ENCODE measurements at regions not wholly inside any gene's neighbourhood (a gene's known extent, or its start where the extent isn't known, plus 50 kb on each side); places are given as distances from the start of the nearest gene placed in this dataset.

DNA sequence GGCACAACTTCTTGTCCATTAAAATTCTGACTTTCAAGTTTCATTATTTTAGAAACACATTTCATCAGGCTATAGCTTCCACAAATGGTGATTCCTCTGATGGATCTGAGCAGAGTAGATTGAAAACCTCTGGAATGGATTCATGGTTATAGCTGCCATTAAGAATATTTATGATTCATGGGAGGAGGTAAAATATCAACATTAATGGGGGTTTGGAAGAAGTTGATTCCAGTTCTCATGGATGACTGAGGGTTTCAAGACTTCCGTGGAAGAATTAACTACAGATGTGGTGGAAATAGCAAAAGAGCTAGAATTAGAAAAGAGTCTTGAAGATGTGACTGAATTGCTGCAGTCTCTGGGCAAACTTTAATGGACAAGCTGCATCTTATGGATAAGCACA is 797.4 kb downstream of the SUCLG1 start:
- WGBS = 98% methylated on average over 1 of the region's 1 CpG
- Histone ChIP-seq H3K4me3 (ENCODE audit: low read length) (no peak overlapping the region), H3K4me1 (ENCODE audit: insufficient read depth, low read length) (no peaks in the 10 kb centered on the region), H3K27me3 (ENCODE audit: insufficient read depth, low read length) (no peaks in the 10 kb centered on the region), H3K9me3 (ENCODE audit: insufficient read depth, low read depth, low read length) (no peaks in the 10 kb centered on the region), H3K36me3 (ENCODE audit: insufficient read depth, low read length) (no peaks in the 10 kb centered on the region), H3K9ac (ENCODE audit: low read depth, low read length) (no peak overlapping the region), H3K27ac (ENCODE audit: low read depth, low read length) (no peak overlapping the region)

GRCh38 chr2:83654091-83654611 is 804.9 kb downstream of the SUCLG1 start:
- no peak overlapping the region for H3K4me3 ChIP-seq (ENCODE audit: low read length)
- H3K4me1 ChIP-seq (ENCODE audit: insufficient read depth, low read length) = no peaks in the 10 kb centered on the region
- WGBS = no CpG with 5 or more reads among the region's 1 CpG
- no peak overlapping the region for H3K9ac ChIP-seq (ENCODE audit: low read depth, low read length)
- no peaks in the 10 kb centered on the region for H3K9me3 ChIP-seq (ENCODE audit: insufficient read depth, low read depth, low read length)
- no peaks in the 10 kb centered on the region for H3K36me3 ChIP-seq (ENCODE audit: insufficient read depth, low read length)
- no peaks in the 10 kb centered on the region for H3K27me3 ChIP-seq (ENCODE audit: insufficient read depth, low read length)
- no peak overlapping the region for H3K27ac ChIP-seq (ENCODE audit: low read depth, low read length)

GRCh38 chr2:83650898-83651297 is 808.2 kb downstream of the SUCLG1 start:
- H3K4me3 ChIP-seq (ENCODE audit: low read length) = no peak overlapping the region
- H3K9ac ChIP-seq (ENCODE audit: low read depth, low read length) = no peak overlapping the region
- 86% methylated on average over 1 of the region's 1 CpG for WGBS
- no peaks in the 10 kb centered on the region for H3K36me3 ChIP-seq (ENCODE audit: insufficient read depth, low read length)
- no peaks in the 10 kb centered on the region for H3K27me3 ChIP-seq (ENCODE audit: insufficient read depth, low read length)
- H3K27ac ChIP-seq (ENCODE audit: low read depth, low read length) = no peak overlapping the region
- H3K4me1 ChIP-seq (ENCODE audit: insufficient read depth, low read length) = no peaks in the 10 kb centered on the region
- H3K9me3 ChIP-seq (ENCODE audit: insufficient read depth, low read depth, low read length) = no peaks in the 10 kb centered on the region

- WGBS = 100% methylated on average over 2 of the region's 2 CpGs
- Histone ChIP-seq H3K4me3 (ENCODE audit: low read length) (no peak overlapping the region), H3K4me1 (ENCODE audit: insufficient read depth, low read length) (no peaks in the 10 kb centered on the region), H3K27ac (ENCODE audit: low read depth, low read length) (no peak overlapping the region), H3K36me3 (ENCODE audit: insufficient read depth, low read length) (no peaks in the 10 kb centered on the region), H3K27me3 (ENCODE audit: insufficient read depth, low read length) (no peaks in the 10 kb centered on the region), H3K9ac (ENCODE audit: low read depth, low read length) (no peak overlapping the region), H3K9me3 (ENCODE audit: insufficient read depth, low read depth, low read length) (no peaks in the 10 kb centered on the region)
Observed at GRCh38 chr2:83650161-83650560, 808.9 kb downstream of the SUCLG1 start.

DNA sequence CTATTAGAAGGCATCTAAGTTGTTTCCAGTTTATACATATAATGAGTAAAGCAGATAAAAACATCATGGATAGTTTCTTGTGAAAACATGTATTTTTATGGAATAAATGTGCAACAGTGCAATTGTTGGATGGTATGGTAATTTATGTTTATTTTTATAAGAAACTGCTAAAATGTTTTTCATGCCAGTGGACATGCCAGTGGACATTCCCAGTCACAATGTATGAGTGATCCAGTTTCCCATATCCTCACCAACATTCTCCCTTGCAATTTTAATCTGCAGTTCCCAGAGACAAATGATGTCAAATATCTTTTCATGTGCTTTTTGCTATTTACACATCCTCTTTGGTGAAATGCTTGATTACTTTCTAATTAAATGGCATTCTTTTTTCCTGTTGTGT is 818.6 kb downstream of the SUCLG1 start:
- H3K27me3 ChIP-seq (ENCODE audit: insufficient read depth, low read length) = no peaks in the 10 kb centered on the region

GRCh38 chr2:83633423-83633822 is 825.7 kb downstream of the SUCLG1 start:
- 91% methylated on average over 2 of the region's 2 CpGs for WGBS
- no peak overlapping the region for H3K9ac ChIP-seq (ENCODE audit: low read depth, low read length)
- H3K27ac ChIP-seq (ENCODE audit: low read depth, low read length) = no peak overlapping the region
- no peaks in the 10 kb centered on the region for H3K4me1 ChIP-seq (ENCODE audit: insufficient read depth, low read length)
- H3K27me3 ChIP-seq (ENCODE audit: insufficient read depth, low read length) = no peaks in the 10 kb centered on the region
- no peaks in the 10 kb centered on the region for H3K9me3 ChIP-seq (ENCODE audit: insufficient read depth, low read depth, low read length)
- no peaks in the 10 kb centered on the region for H3K36me3 ChIP-seq (ENCODE audit: insufficient read depth, low read length)
- H3K4me3 ChIP-seq (ENCODE audit: low read length) = no peak overlapping the region

More for the DNA sequence above, 818.6 kb downstream of the SUCLG1 start:
- Histone ChIP-seq H3K4me3 (ENCODE audit: low read length) (no peak overlapping the region), H3K27ac (ENCODE audit: low read depth, low read length) (no peak overlapping the region), H3K9me3 (ENCODE audit: insufficient read depth, low read depth, low read length) (no peaks in the 10 kb centered on the region), H3K4me1 (ENCODE audit: insufficient read depth, low read length) (no peaks in the 10 kb centered on the region), H3K9ac (ENCODE audit: low read depth, low read length) (no peak overlapping the region), H3K36me3 (ENCODE audit: insufficient read depth, low read length) (no peaks in the 10 kb centered on the region)

DNA sequence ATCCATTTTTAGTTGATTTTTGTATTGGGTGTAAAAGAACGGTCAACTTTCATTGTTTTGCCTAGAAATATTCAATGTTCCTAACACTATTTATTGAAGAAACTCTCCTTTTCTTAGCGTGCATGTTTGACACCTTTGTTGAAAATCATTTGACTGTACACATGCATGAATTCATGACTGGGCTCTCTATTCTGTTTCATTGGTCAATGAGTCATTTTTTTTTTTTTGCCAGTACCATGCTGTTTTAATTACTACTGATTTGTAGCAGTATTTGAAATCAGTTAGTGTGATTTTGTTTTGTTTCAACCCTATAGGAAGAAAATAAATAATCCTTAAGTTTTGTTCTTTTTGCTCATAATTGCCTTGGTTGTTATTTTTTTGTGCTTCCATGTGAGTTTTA is 828.7 kb downstream of the SUCLG1 start:
- Histone ChIP-seq H3K4me1 (ENCODE audit: insufficient read depth, low read length) (no peaks in the 10 kb centered on the region), H3K27me3 (ENCODE audit: insufficient read depth, low read length) (no peaks in the 10 kb centered on the region), H3K4me3 (ENCODE audit: low read length) (no peak overlapping the region), H3K27ac (ENCODE audit: low read depth, low read length) (no peak overlapping the region), H3K9ac (ENCODE audit: low read depth, low read length) (no peak overlapping the region), H3K9me3 (ENCODE audit: insufficient read depth, low read depth, low read length) (no peaks in the 10 kb centered on the region), H3K36me3 (ENCODE audit: insufficient read depth, low read length) (no peaks in the 10 kb centered on the region)
- WGBS = 100% methylated on average over 2 of the region's 2 CpGs

GRCh38 chr2:83615511-83615910 is 843.6 kb downstream of the SUCLG1 start:
- no peak overlapping the region for H3K27ac ChIP-seq (ENCODE audit: low read depth, low read length)
- no peak overlapping the region for H3K9ac ChIP-seq (ENCODE audit: low read depth, low read length)
- no peaks in the 10 kb centered on the region for H3K27me3 ChIP-seq (ENCODE audit: insufficient read depth, low read length)
- no peaks in the 10 kb centered on the region for H3K36me3 ChIP-seq (ENCODE audit: insufficient read depth, low read length)
- no peak overlapping the region for H3K4me3 ChIP-seq (ENCODE audit: low read length)
- WGBS = 97% methylated on average over 4 of the region's 4 CpGs
- 0 out of 2 replicates have a peak, but pooled peaks cover 2% of the 10 kb centered on the region for H3K9me3 ChIP-seq (ENCODE audit: insufficient read depth, low read depth, low read length)
- no peaks in the 10 kb centered on the region for H3K4me1 ChIP-seq (ENCODE audit: insufficient read depth, low read length)

- no peaks in the 10 kb centered on the region for H3K36me3 ChIP-seq (ENCODE audit: insufficient read depth, low read length)
- H3K27me3 ChIP-seq (ENCODE audit: insufficient read depth, low read length) = no peaks in the 10 kb centered on the region
- H3K9me3 ChIP-seq (ENCODE audit: insufficient read depth, low read depth, low read length) = 0 out of 2 replicates have a peak, but pooled peaks cover 1% of the 10 kb centered on the region
- H3K4me3 ChIP-seq (ENCODE audit: low read length) = no peak overlapping the region
- H3K9ac ChIP-seq (ENCODE audit: low read depth, low read length) = no peak overlapping the region
- no CpG with 5 or more reads among the region's 1 CpG for WGBS
- no peak overlapping the region for H3K27ac ChIP-seq (ENCODE audit: low read depth, low read length)
- H3K4me1 ChIP-seq (ENCODE audit: insufficient read depth, low read length) = no peaks in the 10 kb centered on the region
Observed at GRCh38 chr2:83613178-83613577, 845.9 kb downstream of the SUCLG1 start.

DNA sequence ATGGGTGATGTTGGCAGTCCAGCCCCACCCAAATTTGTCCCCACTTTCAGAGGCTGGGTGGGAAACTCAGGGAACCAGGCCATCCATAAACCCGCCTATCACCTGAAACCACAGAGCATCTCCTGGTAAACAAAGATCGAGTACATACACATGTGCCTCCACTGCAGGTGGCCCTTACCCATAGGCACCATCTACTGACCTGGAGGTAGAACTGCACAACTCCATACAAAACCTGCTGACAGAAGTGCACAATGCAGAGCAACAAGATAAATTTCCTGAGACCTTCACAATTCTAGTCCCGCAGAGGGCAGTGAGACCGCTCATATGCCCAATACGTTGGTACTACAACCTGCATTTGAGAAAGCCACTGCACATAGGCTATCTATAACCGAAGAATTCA is 856.3 kb downstream of the SUCLG1 start:
- Histone ChIP-seq H3K4me3 (ENCODE audit: low read length) (no peak overlapping the region), H3K27ac (ENCODE audit: low read depth, low read length) (no peak overlapping the region), H3K36me3 (ENCODE audit: insufficient read depth, low read length) (no peaks in the 10 kb centered on the region), H3K9ac (ENCODE audit: low read depth, low read length) (no peak overlapping the region), H3K9me3 (ENCODE audit: insufficient read depth, low read depth, low read length) (peaks cover 4% of the 10 kb centered on the region; the same call in 1 of the 2 replicates), H3K4me1 (ENCODE audit: insufficient read depth, low read length) (no peaks in the 10 kb centered on the region), H3K27me3 (ENCODE audit: insufficient read depth, low read length) (no peaks in the 10 kb centered on the region)
- 95% methylated on average over 6 of the region's 6 CpGs for WGBS

GRCh38 chr2:83596592-83597282 is 862.3 kb downstream of the SUCLG1 start:
- H3K4me1 ChIP-seq (ENCODE audit: insufficient read depth, low read length) = no peaks in the 10 kb centered on the region
- H3K36me3 ChIP-seq (ENCODE audit: insufficient read depth, low read length) = no peaks in the 10 kb centered on the region
- H3K27me3 ChIP-seq (ENCODE audit: insufficient read depth, low read length) = no peaks in the 10 kb centered on the region
- no peak overlapping the region for H3K4me3 ChIP-seq (ENCODE audit: low read length)
- no peak overlapping the region for H3K27ac ChIP-seq (ENCODE audit: low read depth, low read length)
- H3K9me3 ChIP-seq (ENCODE audit: insufficient read depth, low read depth, low read length) = peaks cover 4% of the 10 kb centered on the region; the same call in 1 of the 2 replicates
- H3K9ac ChIP-seq (ENCODE audit: low read depth, low read length) = no peak overlapping the region
- 100% methylated on average over 1 of the region's 1 CpG for WGBS

DNA sequence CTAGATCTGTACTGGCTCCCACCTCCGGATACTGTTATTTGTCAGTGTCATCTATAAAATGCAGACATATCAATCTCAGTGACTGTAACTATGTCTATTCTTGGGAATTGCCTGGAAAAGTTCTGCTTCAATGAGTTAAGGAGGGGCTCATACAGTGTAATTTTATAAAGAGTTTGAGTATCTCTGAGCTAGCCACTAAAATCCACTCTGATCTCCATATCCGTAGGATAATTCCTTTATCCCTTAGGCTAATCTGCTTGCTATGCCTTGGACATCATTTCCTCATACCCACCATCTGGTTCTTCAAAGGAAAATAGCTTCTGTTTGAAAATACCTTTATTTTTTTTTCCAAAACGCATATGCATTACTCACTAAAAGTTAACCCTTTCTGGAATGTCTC is 863.2 kb downstream of the SUCLG1 start:
- Histone ChIP-seq H3K4me1 (ENCODE audit: insufficient read depth, low read length) (no peaks in the 10 kb centered on the region), H3K9ac (ENCODE audit: low read depth, low read length) (no peak overlapping the region)
- WGBS = 93% methylated on average over 3 of the region's 3 CpGs

More for the DNA sequence above, 863.2 kb downstream of the SUCLG1 start:
- Histone ChIP-seq H3K27ac (ENCODE audit: low read depth, low read length) (no peak overlapping the region), H3K27me3 (ENCODE audit: insufficient read depth, low read length) (no peaks in the 10 kb centered on the region), H3K9me3 (ENCODE audit: insufficient read depth, low read depth, low read length) (peaks cover 4% of the 10 kb centered on the region; the same call in 1 of the 2 replicates), H3K4me3 (ENCODE audit: low read length) (no peak overlapping the region), H3K36me3 (ENCODE audit: insufficient read depth, low read length) (no peaks in the 10 kb centered on the region)

Data from HUES64 (cell line).